ENCODE measurements at regions not wholly inside any gene's neighbourhood (a gene's known extent, or its start where the extent isn't known, plus 50 kb on each side); places are given as distances from the start of the nearest gene placed in this dataset.

GRCh38 chr14:71380271-71380670, 473.0 kb downstream of the PCNX1 start:
- Histone ChIP-seq H2AFZ (no peak overlapping the region), H3K27ac (ENCODE audit: low read depth) (no peak overlapping the region), H3K27me3 (ENCODE audit: insufficient read depth) (no peaks in the 10 kb centered on the region), H4K20me1 (replicated peaks; ENCODE audit: insufficient read depth) (no peaks in the 10 kb centered on the region), H3F3A (replicated peaks; ENCODE audit: low read depth) (no peaks in the 10 kb centered on the region), H3K79me2 (replicated peaks; ENCODE audit: insufficient read depth) (peaks cover 90% of the 10 kb centered on the region), H3K4me2 (no peak overlapping the region), H3K36me3 (ENCODE audit: insufficient read depth) (0 out of 2 replicates have a peak, but pooled peaks cover 4% of the 10 kb centered on the region), H3K9me2 (ENCODE audit: insufficient read depth) (no peaks in the 10 kb centered on the region), H3K4me1 (ENCODE audit: insufficient read depth) (peaks cover 20% of the 10 kb centered on the region; the same call in 1 of the 2 replicates), H3K4me3 (no peak overlapping the region)
- Mint-ChIP-seq H3K36me3 (ENCODE audit: low read depth) (peaks cover 36% of the 10 kb centered on the region), H3K9me3 (peaks cover 34% of the 10 kb centered on the region), H3K27me3 (ENCODE audit: insufficient read depth, low read depth, poor library complexity) (peaks cover 8% of the 10 kb centered on the region), H3K4me1 (peaks cover 37% of the 10 kb centered on the region), H3K4me3 (no peak overlapping the region), H3K27ac (no peak overlapping the region)
- ATAC-seq (0 out of 3 replicates have a peak, but pooled peaks have one; percentile 24), DNase-seq (ENCODE audit: low spot score) (peak; percentile 30)
- TF ChIP-seq ZNF331 (CRISPR knock-in tag; IDR thresholded peaks at IDR 0.05; ENCODE audit: low read depth): no peak
- no peak for TF ChIP-seq ETS1 (IDR thresholded peaks at IDR 0.05)
- no peak for TF ChIP-seq EZH2 (IDR thresholded peaks at IDR 0.05; ENCODE audit: low read depth, unreplicated experiment)
- no peak for TF ChIP-seq EZH2phosphoT487 (IDR thresholded peaks at IDR 0.05; ENCODE audit: unreplicated experiment)
- TF ChIP-seq NANOG (IDR thresholded peaks at IDR 0.05; ENCODE audit: borderline replicate concordance): no peak
- TF ChIP-seq JUNB (IDR thresholded peaks at IDR 0.05; ENCODE audit: unreplicated experiment): no peak
- no peak for TF ChIP-seq STAT1 (IDR thresholded peaks at IDR 0.05; ENCODE audit: unreplicated experiment)
- no peak for TF ChIP-seq POLR2AphosphoS5 (IDR thresholded peaks at IDR 0.05; ENCODE audit: low read depth)
- no peak for TF ChIP-seq ZNF462 (CRISPR knock-in tag; IDR thresholded peaks at IDR 0.05)
- no peak for TF ChIP-seq ZNF114 (CRISPR knock-in tag; IDR thresholded peaks at IDR 0.05)
- no peak for TF ChIP-seq CTCF (conservative IDR thresholded peaks at IDR 0.05; ENCODE audit: low read depth in 2 of 2)
- no peak for TF ChIP-seq REST (IDR thresholded peaks at IDR 0.05; ENCODE audit: unreplicated experiment)
- TF ChIP-seq CREB1 (CRISPR knock-in tag; IDR thresholded peaks at IDR 0.05; ENCODE audit: low read depth): no peak

All from GM23338 (cell line).